ENCODE measurements at regions not wholly inside any gene's neighbourhood (a gene's known extent, or its start where the extent isn't known, plus 50 kb on each side); places are given as distances from the start of the nearest gene placed in this dataset.

DNA sequence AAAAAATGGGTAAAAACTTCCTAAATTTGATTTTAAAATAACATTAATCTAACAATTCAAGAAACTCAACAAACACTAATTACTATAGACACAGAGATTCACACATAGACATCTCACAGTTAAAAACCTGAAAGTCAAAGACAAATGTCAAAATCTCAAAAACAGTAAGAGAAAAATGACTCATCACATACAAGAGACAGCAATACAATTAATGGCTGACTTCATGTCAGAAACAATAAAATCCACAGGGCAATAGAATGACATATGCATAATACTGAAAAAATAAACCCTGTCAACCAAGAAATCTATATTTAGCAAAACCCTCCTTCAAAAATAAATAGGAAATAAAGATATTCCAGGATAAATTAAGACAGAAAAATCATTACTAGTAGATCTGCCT is 200.4 kb downstream of the CEMIP2 start:
- no peak for TF ChIP-seq POLR2A (IDR thresholded peaks at IDR 0.05)
- TF ChIP-seq, protein P1, sequence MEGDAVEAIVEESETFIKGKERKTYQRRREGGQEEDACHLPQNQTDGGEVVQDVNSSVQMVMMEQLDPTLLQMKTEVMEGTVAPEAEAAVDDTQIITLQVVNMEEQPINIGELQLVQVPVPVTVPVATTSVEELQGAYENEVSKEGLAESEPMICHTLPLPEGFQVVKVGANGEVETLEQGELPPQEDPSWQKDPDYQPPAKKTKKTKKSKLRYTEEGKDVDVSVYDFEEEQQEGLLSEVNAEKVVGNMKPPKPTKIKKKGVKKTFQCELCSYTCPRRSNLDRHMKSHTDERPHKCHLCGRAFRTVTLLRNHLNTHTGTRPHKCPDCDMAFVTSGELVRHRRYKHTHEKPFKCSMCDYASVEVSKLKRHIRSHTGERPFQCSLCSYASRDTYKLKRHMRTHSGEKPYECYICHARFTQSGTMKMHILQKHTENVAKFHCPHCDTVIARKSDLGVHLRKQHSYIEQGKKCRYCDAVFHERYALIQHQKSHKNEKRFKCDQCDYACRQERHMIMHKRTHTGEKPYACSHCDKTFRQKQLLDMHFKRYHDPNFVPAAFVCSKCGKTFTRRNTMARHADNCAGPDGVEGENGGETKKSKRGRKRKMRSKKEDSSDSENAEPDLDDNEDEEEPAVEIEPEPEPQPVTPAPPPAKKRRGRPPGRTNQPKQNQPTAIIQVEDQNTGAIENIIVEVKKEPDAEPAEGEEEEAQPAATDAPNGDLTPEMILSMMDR (IDR thresholded peaks at IDR 0.05) = no peak
